ENCODE measurements at regions not wholly inside any gene's neighbourhood (a gene's known extent, or its start where the extent isn't known, plus 50 kb on each side); places are given as distances from the start of the nearest gene placed in this dataset.

DNA sequence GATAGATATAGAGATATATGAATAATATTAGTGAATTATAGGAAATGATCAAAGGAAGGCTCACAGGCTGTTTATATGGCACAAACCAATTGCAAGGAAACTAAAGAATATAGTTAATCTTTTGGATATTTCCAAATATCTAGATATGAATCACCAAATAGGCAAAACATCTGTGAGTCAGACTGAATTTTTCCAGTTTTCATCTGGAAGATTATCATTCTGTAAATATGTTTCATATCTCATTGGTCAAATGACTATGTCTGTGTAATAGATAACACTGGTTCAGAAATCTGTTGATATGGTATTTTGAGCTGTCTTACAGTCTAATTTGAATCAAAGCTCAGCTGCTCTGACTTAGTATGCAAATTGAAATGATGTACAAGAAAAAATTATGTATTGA, 303.6 kb downstream of the FAM133A start:
- no peaks in the 10 kb centered on the region for H3K36me3 Mint-ChIP-seq (ENCODE audit: unreplicated experiment)
- TF ChIP-seq, protein P1, sequence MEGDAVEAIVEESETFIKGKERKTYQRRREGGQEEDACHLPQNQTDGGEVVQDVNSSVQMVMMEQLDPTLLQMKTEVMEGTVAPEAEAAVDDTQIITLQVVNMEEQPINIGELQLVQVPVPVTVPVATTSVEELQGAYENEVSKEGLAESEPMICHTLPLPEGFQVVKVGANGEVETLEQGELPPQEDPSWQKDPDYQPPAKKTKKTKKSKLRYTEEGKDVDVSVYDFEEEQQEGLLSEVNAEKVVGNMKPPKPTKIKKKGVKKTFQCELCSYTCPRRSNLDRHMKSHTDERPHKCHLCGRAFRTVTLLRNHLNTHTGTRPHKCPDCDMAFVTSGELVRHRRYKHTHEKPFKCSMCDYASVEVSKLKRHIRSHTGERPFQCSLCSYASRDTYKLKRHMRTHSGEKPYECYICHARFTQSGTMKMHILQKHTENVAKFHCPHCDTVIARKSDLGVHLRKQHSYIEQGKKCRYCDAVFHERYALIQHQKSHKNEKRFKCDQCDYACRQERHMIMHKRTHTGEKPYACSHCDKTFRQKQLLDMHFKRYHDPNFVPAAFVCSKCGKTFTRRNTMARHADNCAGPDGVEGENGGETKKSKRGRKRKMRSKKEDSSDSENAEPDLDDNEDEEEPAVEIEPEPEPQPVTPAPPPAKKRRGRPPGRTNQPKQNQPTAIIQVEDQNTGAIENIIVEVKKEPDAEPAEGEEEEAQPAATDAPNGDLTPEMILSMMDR (IDR thresholded peaks at IDR 0.05; ENCODE audit: partially characterized antibody, unreplicated experiment): no peak
- no peak for DNase-seq
- H3K4me1 Mint-ChIP-seq (ENCODE audit: low read depth, unreplicated experiment): no peaks in the 10 kb centered on the region
- H3K9me3 Mint-ChIP-seq (ENCODE audit: unreplicated experiment): no peaks in the 10 kb centered on the region
- no peak overlapping the region for H3K4me3 Mint-ChIP-seq (ENCODE audit: unreplicated experiment)
- no peaks in the 10 kb centered on the region for H3K27me3 Mint-ChIP-seq (ENCODE audit: unreplicated experiment)
- no peak overlapping the region for H3K27ac Mint-ChIP-seq (ENCODE audit: unreplicated experiment)

DNA sequence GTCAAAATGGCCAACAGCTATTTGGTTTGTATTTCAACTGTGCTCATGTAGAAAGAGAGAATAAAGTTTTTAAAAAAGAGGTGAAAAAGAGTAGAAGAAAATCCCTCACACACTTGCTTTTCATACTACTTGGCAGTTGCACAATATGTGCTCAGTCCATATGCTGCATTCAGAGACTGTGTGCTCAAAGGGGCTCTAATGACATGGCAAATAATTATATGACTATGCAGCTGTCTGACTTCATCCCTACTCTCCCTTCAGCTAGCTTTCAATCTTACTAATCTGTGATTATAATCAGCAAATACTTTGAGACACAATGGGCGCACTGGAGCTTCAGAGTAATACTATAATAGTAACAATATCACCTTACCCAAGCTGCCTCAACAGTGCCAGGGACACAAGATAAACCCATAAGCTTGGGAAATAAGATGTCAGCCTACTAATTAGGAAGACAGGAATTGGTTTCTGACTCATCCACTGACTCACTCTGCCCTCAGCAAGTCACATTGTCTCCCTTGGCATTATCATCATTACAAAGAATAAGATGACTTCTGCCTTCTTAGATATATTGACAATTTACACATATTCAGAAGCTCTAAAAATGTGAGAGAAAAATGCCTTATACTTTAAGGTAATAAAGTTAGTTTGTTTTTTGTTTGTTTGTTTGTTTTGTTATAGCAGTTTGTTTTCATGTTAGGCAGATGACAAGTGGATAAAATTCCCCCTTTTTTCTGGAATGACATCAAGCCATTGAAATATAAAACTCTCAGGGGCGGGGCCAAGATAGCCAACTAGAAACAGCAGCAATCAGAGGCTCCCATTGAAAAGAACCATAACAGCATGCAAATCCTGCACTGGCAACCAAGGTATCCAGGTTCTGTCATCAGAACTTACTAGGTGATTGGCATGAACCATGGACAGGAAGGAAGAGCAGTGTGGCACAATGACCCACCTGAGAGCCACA, 311.6 kb downstream of the FAM133A start:
- DNase-seq: no peak
- TF ChIP-seq, protein P1 (IDR thresholded peaks at IDR 0.05; ENCODE audit: partially characterized antibody, unreplicated experiment): no peak
- H3K36me3 Mint-ChIP-seq (ENCODE audit: unreplicated experiment): no peaks in the 10 kb centered on the region
- peaks cover 7% of the 10 kb centered on the region for H3K4me1 Mint-ChIP-seq (ENCODE audit: low read depth, unreplicated experiment)
- H3K4me3 Mint-ChIP-seq (ENCODE audit: unreplicated experiment): peak overlapping the region; percentile 7
- peak overlapping the region; percentile 44 for H3K27ac Mint-ChIP-seq (ENCODE audit: unreplicated experiment)
- peaks cover 3% of the 10 kb centered on the region for H3K9me3 Mint-ChIP-seq (ENCODE audit: unreplicated experiment)
- H3K27me3 Mint-ChIP-seq (ENCODE audit: unreplicated experiment): no peaks in the 10 kb centered on the region

Data from glutamatergic neuron (in vitro differentiated cells).